ENCODE measurements at regions not wholly inside any gene's neighbourhood (a gene's known extent, or its start where the extent isn't known, plus 50 kb on each side); places are given as distances from the start of the nearest gene placed in this dataset.

- TF ChIP-seq TAF1 (IDR thresholded peaks at IDR 0.05; ENCODE audit: low read depth) = no peak
- TF ChIP-seq RAD21 (conservative IDR thresholded peaks at IDR 0.05) = no peak
- TF ChIP-seq EZH2 (IDR thresholded peaks at IDR 0.05; ENCODE audit: borderline replicate concordance, insufficient read depth, low read length, poor library complexity, severe bottlenecking) = no peak
- TF ChIP-seq SMC3 (conservative IDR thresholded peaks at IDR 0.05; ENCODE audit: poor library complexity) = no peak
- no peak for TF ChIP-seq POLR2AphosphoS5 (IDR thresholded peaks at IDR 0.05)
- TF ChIP-seq CTCF (IDR thresholded peaks at IDR 0.05; ENCODE audit: poor library complexity, severe bottlenecking) = no peak
- TF ChIP-seq EP300 (conservative IDR thresholded peaks at IDR 0.05; ENCODE audit: poor library complexity, severe bottlenecking) = no peak
- Histone ChIP-seq H3K36me3 (ENCODE audit: insufficient read depth, low read length) (no peaks in the 10 kb centered on the region), H3K27ac (ENCODE audit: low read length) (no peak overlapping the region)
These were observed 112.7 kb upstream of the FERMT1 start for GRCh38 chr20:6235510-6235909.

GRCh38 chr20:6232436-6232835, 109.6 kb upstream of the FERMT1 start:
- Histone ChIP-seq H3K9ac (ENCODE audit: low read length) (no peak overlapping the region), H3K9me3 (ENCODE audit: low read length) (no peaks in the 10 kb centered on the region), H2AFZ (ENCODE audit: low read depth, low read length) (no peak overlapping the region), H4K20me1 (ENCODE audit: insufficient read depth) (no peaks in the 10 kb centered on the region), H3K27ac (ENCODE audit: low read length) (no peak overlapping the region), H3K27me3 (ENCODE audit: insufficient read depth, low read depth, low read length) (no peaks in the 10 kb centered on the region), H3F3A (ENCODE audit: insufficient read depth, low read length, poor library complexity, severe bottlenecking) (no peaks in the 10 kb centered on the region), H3K36me3 (ENCODE audit: insufficient read depth, low read length) (no peaks in the 10 kb centered on the region), H3K79me2 (replicated peaks; ENCODE audit: insufficient read depth, low read length) (no peaks in the 10 kb centered on the region), H3K9me2 (ENCODE audit: insufficient read depth, low read length) (no peaks in the 10 kb centered on the region), H3K4me2 (ENCODE audit: low read length) (no peak overlapping the region), H3K4me3 (ENCODE audit: low read length) (no peak overlapping the region)
- no peak for TF ChIP-seq SMC3 (conservative IDR thresholded peaks at IDR 0.05; ENCODE audit: poor library complexity)
- no peak for TF ChIP-seq EP300 (conservative IDR thresholded peaks at IDR 0.05; ENCODE audit: poor library complexity, severe bottlenecking)
- no peak for TF ChIP-seq CTCF (IDR thresholded peaks at IDR 0.05; ENCODE audit: poor library complexity, severe bottlenecking)
- no peak for TF ChIP-seq MXI1 (conservative IDR thresholded peaks at IDR 0.05; ENCODE audit: poor library complexity, severe bottlenecking)
- TF ChIP-seq REST (IDR thresholded peaks at IDR 0.05; ENCODE audit: borderline replicate concordance) = no peak
- no peak for TF ChIP-seq TAF1 (IDR thresholded peaks at IDR 0.05; ENCODE audit: low read depth)
- TF ChIP-seq POLR2AphosphoS5 (IDR thresholded peaks at IDR 0.05) = no peak
- TF ChIP-seq RAD21 (conservative IDR thresholded peaks at IDR 0.05) = no peak
- TF ChIP-seq EZH2 (IDR thresholded peaks at IDR 0.05; ENCODE audit: borderline replicate concordance, insufficient read depth, low read length, poor library complexity, severe bottlenecking) = no peak

More at GRCh38 chr20:6235510-6235909, 112.7 kb upstream of the FERMT1 start:
- Histone ChIP-seq H3K79me2 (replicated peaks; ENCODE audit: insufficient read depth, low read length) (no peaks in the 10 kb centered on the region), H3K9ac (ENCODE audit: low read length) (no peak overlapping the region), H3K9me3 (ENCODE audit: low read length) (no peaks in the 10 kb centered on the region), H4K20me1 (ENCODE audit: insufficient read depth) (no peaks in the 10 kb centered on the region), H3F3A (ENCODE audit: insufficient read depth, low read length, poor library complexity, severe bottlenecking) (no peaks in the 10 kb centered on the region), H3K27me3 (ENCODE audit: insufficient read depth, low read depth, low read length) (no peaks in the 10 kb centered on the region), H3K4me3 (ENCODE audit: low read length) (no peak overlapping the region), H3K4me2 (ENCODE audit: low read length) (no peak overlapping the region), H2AFZ (ENCODE audit: low read depth, low read length) (no peak overlapping the region), H3K9me2 (ENCODE audit: insufficient read depth, low read length) (no peaks in the 10 kb centered on the region)
